Activated CD8-positive, alpha-beta memory T cell treated with anti-CD3 and anti-CD28 coated beads, Interleukin-2, amount 10 ng/mL, durations not matched to agents 7 days and 5 days (primary cell): ENCODE measurements at regions not wholly inside any gene's neighbourhood (a gene's known extent, or its start where the extent isn't known, plus 50 kb on each side); places are given as distances from the start of the nearest gene placed in this dataset.

Source experiments
- ATAC-seq: fragments of 150-1000 bp; cut with Tn5 transposase; one replicate; pipeline ENCODE4 v1.10.0; 2021; ENCODE audit warnings: moderate library complexity
- CTCF ChIA-PET: fragments of 350-600 bp; sonication (Branson Sonifier 250); formaldehyde crosslinking; loops from one replicate; lab custom pipeline; 2021; ENCODE audit warnings: antibody characterized with exemption; lab: Charles Lee
- DNase-seq: peaks from one replicate; pipeline ENCODE4 v3.0.0-alpha.2; 2020
- H3K27ac Mint-ChIP-seq: one replicate; pipeline ENCODE4 v1.8.0; 2021; ENCODE audit warnings: mild to moderate bottlenecking, mixed read lengths
- H3K27me3 Mint-ChIP-seq: one replicate; pipeline ENCODE4 v1.8.0; 2021; ENCODE audit warnings: mixed read lengths
- H3K36me3 Mint-ChIP-seq: one replicate; pipeline ENCODE4 v1.8.0; 2021; ENCODE audit warnings: mild to moderate bottlenecking, mixed read lengths
- H3K4me1 Mint-ChIP-seq: one replicate; pipeline ENCODE4 v1.8.0; 2021; ENCODE audit warnings: mixed read lengths
- H3K4me3 Mint-ChIP-seq: one replicate; pipeline ENCODE4 v1.8.0; 2021; ENCODE audit warnings: mild to moderate bottlenecking, moderate library complexity, mixed read lengths
- H3K9me3 Mint-ChIP-seq: one replicate; pipeline ENCODE4 v1.8.0; 2022; ENCODE audit warnings: low read depth, mixed read lengths

GRCh38 chr14:98298481-98299244 is 973.3 kb downstream of the BCL11B start:
- Mint-ChIP-seq H3K9me3 (no peaks in the 10 kb centered on the region), H3K36me3 (no peaks in the 10 kb centered on the region), H3K4me3 (no peak overlapping the region), H3K27me3 (no peaks in the 10 kb centered on the region), H3K27ac (no peak overlapping the region), H3K4me1 (no peaks in the 10 kb centered on the region)
- CTCF ChIA-PET, result no interaction called here
- no peak for DNase-seq
- no peak for ATAC-seq

DNA sequence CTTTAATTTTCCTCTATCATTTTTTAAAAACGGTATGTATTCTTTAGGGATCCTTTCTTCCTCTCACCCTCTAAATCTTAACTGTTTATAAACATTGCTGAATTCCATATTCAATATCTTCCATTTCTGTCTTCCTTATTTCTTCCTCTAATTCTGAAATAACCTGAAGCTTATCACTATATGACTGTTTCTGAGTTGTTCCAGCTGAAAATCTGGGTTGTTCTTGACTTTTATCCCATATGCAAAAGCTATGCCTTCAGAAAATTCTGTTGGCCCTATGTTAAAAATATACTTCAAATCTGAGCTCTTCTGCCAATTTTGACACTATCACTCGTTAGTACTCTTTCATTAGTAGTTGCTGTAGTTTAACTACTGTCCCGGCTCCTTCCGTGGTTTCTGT is 970.3 kb downstream of the BCL11B start:
- DNase-seq, result no peak
- no peaks in the 10 kb centered on the region for H3K4me1 Mint-ChIP-seq
- CTCF ChIA-PET, result no interaction called here
- H3K27ac Mint-ChIP-seq, result no peak overlapping the region
- ATAC-seq, result no peak
- H3K9me3 Mint-ChIP-seq, result peaks cover 2% of the 10 kb centered on the region
- no peaks in the 10 kb centered on the region for H3K36me3 Mint-ChIP-seq
- no peak overlapping the region for H3K4me3 Mint-ChIP-seq
- no peaks in the 10 kb centered on the region for H3K27me3 Mint-ChIP-seq

GRCh38 chr14:98304574-98304973 is 967.4 kb downstream of the BCL11B start:
- Mint-ChIP-seq H3K27me3 (no peaks in the 10 kb centered on the region), H3K27ac (no peak overlapping the region), H3K9me3 (peaks cover 2% of the 10 kb centered on the region), H3K4me1 (no peaks in the 10 kb centered on the region), H3K36me3 (no peaks in the 10 kb centered on the region), H3K4me3 (no peak overlapping the region)
- DNase-seq (no peak), ATAC-seq (no peak)
- CTCF ChIA-PET, result no interaction called here

DNA sequence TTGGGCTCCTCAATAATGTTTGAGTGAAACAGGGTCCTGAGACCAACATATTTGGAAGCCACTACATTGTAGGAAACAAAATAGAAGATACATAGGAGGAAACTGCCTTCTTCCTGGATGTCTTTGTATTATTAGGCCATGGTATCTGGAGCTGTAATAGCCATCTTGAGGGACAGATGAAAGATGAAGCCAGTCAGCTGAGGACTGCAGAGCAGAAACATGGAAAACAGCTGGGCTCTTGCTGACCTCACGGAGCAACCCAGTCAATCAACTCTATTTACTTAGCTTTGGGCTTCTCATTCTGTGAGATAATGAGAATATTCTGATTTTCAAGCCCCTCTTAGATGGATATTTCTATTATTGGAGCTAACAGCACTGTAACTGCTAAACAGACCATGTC is 962.4 kb downstream of the BCL11B start:
- Mint-ChIP-seq H3K27ac (no peak overlapping the region), H3K9me3 (peaks cover 2% of the 10 kb centered on the region), H3K4me1 (no peaks in the 10 kb centered on the region), H3K36me3 (no peaks in the 10 kb centered on the region), H3K27me3 (no peaks in the 10 kb centered on the region), H3K4me3 (no peak overlapping the region)
- ATAC-seq, result no peak
- CTCF ChIA-PET, result interaction anchor here (1.0 kb wide), 1 partner anchor 171 kb away, joined by 3 read pairs; no protein-coding TSS in a partner anchor
- no peak for DNase-seq

- H3K9me3 Mint-ChIP-seq, result no peaks in the 10 kb centered on the region
- no peaks in the 10 kb centered on the region for H3K36me3 Mint-ChIP-seq
- DNase-seq (no peak), ATAC-seq (no peak)
- no peaks in the 10 kb centered on the region for H3K27me3 Mint-ChIP-seq
- CTCF ChIA-PET, result no interaction called here
- no peak overlapping the region for H3K4me3 Mint-ChIP-seq
- H3K4me1 Mint-ChIP-seq, result no peaks in the 10 kb centered on the region
- H3K27ac Mint-ChIP-seq, result no peak overlapping the region
These were observed 960.0 kb downstream of the BCL11B start for GRCh38 chr14:98312006-98312405.

GRCh38 chr14:98321841-98322240 is 950.2 kb downstream of the BCL11B start:
- DNase-seq (no peak), ATAC-seq (no peak)
- Mint-ChIP-seq H3K36me3 (peaks cover 5% of the 10 kb centered on the region), H3K4me3 (no peak overlapping the region), H3K9me3 (peaks cover 11% of the 10 kb centered on the region), H3K27me3 (no peaks in the 10 kb centered on the region), H3K27ac (no peak overlapping the region), H3K4me1 (no peaks in the 10 kb centered on the region)
- CTCF ChIA-PET, result no interaction called here

- Mint-ChIP-seq H3K4me3 (no peak overlapping the region), H3K9me3 (peaks cover 10% of the 10 kb centered on the region), H3K27ac (no peak overlapping the region), H3K36me3 (peaks cover 4% of the 10 kb centered on the region), H3K4me1 (no peaks in the 10 kb centered on the region), H3K27me3 (no peaks in the 10 kb centered on the region)
- no peak for ATAC-seq
- CTCF ChIA-PET, result no interaction called here
- no peak for DNase-seq
These were observed 948.2 kb downstream of the BCL11B start for GRCh38 chr14:98323836-98324235.

DNA sequence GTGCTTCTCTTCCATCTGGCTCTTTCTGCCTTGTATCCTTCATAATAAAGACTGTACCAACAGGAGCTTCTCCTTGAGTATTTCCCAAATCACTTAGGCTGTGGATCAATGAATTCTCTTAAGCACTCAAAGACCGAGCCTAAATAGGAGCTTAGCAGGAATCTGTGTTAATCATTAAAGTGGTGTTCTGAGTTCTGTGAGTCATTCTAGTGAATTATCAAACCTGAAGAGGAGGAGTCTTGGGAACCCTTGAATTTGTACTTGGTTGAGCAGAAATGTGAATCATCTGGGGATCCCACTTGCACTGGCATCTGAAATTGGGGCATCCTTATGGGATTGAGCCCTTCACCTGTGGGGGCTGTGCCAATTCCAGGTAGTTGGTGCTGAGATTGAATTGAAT is 946.2 kb downstream of the BCL11B start:
- peaks cover 6% of the 10 kb centered on the region for H3K9me3 Mint-ChIP-seq
- peaks cover 3% of the 10 kb centered on the region for H3K36me3 Mint-ChIP-seq
- no peak overlapping the region for H3K27ac Mint-ChIP-seq
- H3K4me3 Mint-ChIP-seq, result no peak overlapping the region
- H3K27me3 Mint-ChIP-seq, result no peaks in the 10 kb centered on the region
- ATAC-seq, result no peak
- DNase-seq, result no peak
- H3K4me1 Mint-ChIP-seq, result no peaks in the 10 kb centered on the region
- CTCF ChIA-PET, result interaction anchor here (0.6 to 1.0 kb wide), 3 partner anchors 18 to 958 kb away, joined by 3 read pairs; no protein-coding TSS in a partner anchor

- no peaks in the 10 kb centered on the region for H3K27me3 Mint-ChIP-seq
- peaks cover 8% of the 10 kb centered on the region for H3K9me3 Mint-ChIP-seq
- H3K27ac Mint-ChIP-seq, result no peak overlapping the region
- CTCF ChIA-PET, result no interaction called here
- H3K4me1 Mint-ChIP-seq, result no peaks in the 10 kb centered on the region
- peaks cover 6% of the 10 kb centered on the region for H3K36me3 Mint-ChIP-seq
- ATAC-seq (no peak), DNase-seq (no peak)
- no peak overlapping the region for H3K4me3 Mint-ChIP-seq
These were observed 943.5 kb downstream of the BCL11B start for GRCh38 chr14:98328496-98328895.

DNA sequence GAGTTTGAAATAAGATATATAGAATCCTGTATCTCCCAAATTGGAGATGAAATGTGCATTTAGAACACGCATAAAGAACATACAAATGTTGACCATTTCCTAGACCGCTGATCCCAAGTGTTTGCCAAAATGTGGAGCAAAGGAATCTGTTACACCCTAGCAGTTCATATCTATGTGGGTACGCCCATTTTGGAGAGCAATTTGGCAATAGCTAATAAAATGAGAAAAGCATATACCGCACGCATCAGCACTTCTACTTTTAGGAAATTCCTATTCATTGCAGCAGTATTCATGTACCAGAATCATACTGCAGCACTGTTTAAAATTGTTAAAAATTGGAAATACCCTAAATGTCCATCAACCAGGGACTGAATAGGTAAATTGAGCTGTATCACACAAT is 937.8 kb downstream of the BCL11B start:
- H3K36me3 Mint-ChIP-seq, result peaks cover 5% of the 10 kb centered on the region
- no peak overlapping the region for H3K27ac Mint-ChIP-seq
- H3K4me3 Mint-ChIP-seq, result no peak overlapping the region
- H3K9me3 Mint-ChIP-seq, result peaks cover 6% of the 10 kb centered on the region
- ATAC-seq (no peak), DNase-seq (no peak)
- no peaks in the 10 kb centered on the region for H3K27me3 Mint-ChIP-seq
- no peaks in the 10 kb centered on the region for H3K4me1 Mint-ChIP-seq
- CTCF ChIA-PET, result no interaction called here

GRCh38 chr14:98341211-98341610 is 930.8 kb downstream of the BCL11B start:
- no peak overlapping the region for H3K27ac Mint-ChIP-seq

DNA sequence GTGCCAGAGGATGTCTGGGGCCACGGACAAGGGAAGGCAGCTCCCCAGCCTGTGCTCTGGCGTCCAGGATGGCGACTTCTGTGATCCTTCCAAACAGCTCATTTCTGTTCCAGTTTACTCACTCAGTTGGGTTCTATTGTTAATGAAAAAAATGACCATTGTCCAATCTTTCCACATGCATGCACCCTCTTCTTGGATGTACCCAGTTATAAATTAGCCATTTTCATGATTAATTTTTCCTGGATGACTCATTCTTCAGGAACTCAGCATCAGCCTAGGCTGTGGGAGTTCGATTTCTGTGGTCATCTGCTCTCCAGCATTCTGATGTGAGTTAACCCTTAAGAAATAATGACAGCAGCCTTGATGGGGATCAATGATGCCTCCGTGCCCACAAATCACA is 926.8 kb downstream of the BCL11B start:
- CTCF ChIA-PET, result no interaction called here

More at GRCh38 chr14:98341211-98341610, 930.8 kb downstream of the BCL11B start:
- peaks cover 2% of the 10 kb centered on the region for H3K9me3 Mint-ChIP-seq
- H3K36me3 Mint-ChIP-seq, result no peaks in the 10 kb centered on the region
- DNase-seq (no peak), ATAC-seq (no peak)
- H3K4me1 Mint-ChIP-seq, result no peaks in the 10 kb centered on the region
- H3K4me3 Mint-ChIP-seq, result no peak overlapping the region
- no peaks in the 10 kb centered on the region for H3K27me3 Mint-ChIP-seq
- CTCF ChIA-PET, result no interaction called here

DNA sequence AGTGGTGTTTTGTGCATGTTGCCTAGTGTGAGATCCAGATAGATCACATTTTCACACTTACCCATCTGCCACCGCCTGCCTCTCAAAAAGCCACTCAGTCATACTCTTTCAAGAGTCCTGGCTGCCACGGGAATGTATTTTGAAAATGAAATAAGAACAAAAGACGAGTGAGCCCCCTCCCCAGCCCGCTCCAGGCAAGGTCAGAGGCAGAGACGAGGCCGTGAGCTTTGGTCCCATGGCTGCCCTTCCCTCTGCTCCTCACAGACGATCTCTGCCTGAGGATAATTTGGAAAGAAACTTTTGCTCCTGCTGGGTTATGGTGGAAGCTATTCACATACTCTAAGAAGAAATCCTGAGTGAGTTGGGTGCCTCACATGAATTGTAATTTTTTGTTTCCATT is 924.3 kb downstream of the BCL11B start:
- Mint-ChIP-seq H3K36me3 (no peaks in the 10 kb centered on the region), H3K9me3 (no peaks in the 10 kb centered on the region), H3K4me3 (no peak overlapping the region), H3K4me1 (no peaks in the 10 kb centered on the region), H3K27me3 (no peaks in the 10 kb centered on the region), H3K27ac (no peak overlapping the region)
- ATAC-seq (no peak), DNase-seq (no peak)
- CTCF ChIA-PET, result interaction anchor here (0.7 kb wide), 1 partner anchor 34 kb away, joined by 3 read pairs; no protein-coding TSS in a partner anchor

More for the DNA sequence above, 926.8 kb downstream of the BCL11B start:
- no peak overlapping the region for H3K27ac Mint-ChIP-seq
- no peaks in the 10 kb centered on the region for H3K4me1 Mint-ChIP-seq
- H3K4me3 Mint-ChIP-seq, result no peak overlapping the region
- no peaks in the 10 kb centered on the region for H3K9me3 Mint-ChIP-seq
- DNase-seq, result no peak
- no peak for ATAC-seq
- no peaks in the 10 kb centered on the region for H3K36me3 Mint-ChIP-seq
- H3K27me3 Mint-ChIP-seq, result no peaks in the 10 kb centered on the region

DNA sequence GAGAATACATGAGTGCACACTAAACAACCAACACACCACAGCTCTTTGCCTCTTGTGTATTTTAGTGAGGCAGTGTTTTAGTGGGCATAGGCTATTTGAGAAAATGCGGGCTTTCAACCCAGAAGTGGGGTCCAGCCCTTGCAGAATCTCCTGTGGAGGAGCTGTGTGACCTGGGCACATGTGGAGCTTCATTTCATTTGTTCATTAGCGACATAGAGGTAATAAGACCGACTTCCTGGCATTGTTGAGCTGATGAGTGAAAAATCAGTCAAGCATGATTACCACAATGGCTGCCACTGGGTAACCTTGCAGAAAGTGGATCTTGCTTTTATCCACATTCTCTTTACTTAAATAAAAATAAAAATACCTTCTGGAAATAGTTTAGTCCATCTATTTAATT is 923.5 kb downstream of the BCL11B start:
- ATAC-seq, result no peak
- Mint-ChIP-seq H3K4me3 (no peak overlapping the region), H3K9me3 (no peaks in the 10 kb centered on the region), H3K36me3 (no peaks in the 10 kb centered on the region), H3K27me3 (no peaks in the 10 kb centered on the region), H3K4me1 (no peaks in the 10 kb centered on the region), H3K27ac (no peak overlapping the region)
- CTCF ChIA-PET, result interaction anchor here (0.7 kb wide), 1 partner anchor 33 kb away, joined by 3 read pairs; no protein-coding TSS in a partner anchor
- no peak for DNase-seq
